D721Med (cell line): ENCODE measurements at regions not wholly inside any gene's neighbourhood (a gene's known extent, or its start where the extent isn't known, plus 50 kb on each side); places are given as distances from the start of the nearest gene placed in this dataset.
"Not testable (repeated sequence)": the region's sequence is repeated elsewhere in the genome, so short reads cannot be mapped to it uniquely, and the experiment has no call there.

Experiments
- DNase-seq: peaks from one replicate; pipeline ENCODE4 v3.0.0; 2011; ENCODE audit warnings: low spot score; ENCODE audit not compliant: insufficient read length
- FAIRE-seq: peaks from 2 replicates; lab custom pipeline; 2011; peaks lifted over from hg19 to GRCh38; lab: Jason Lieb, UNC
- TF ChIP-seq, protein P1 (sequence below): IDR thresholded peaks from 2 replicates; pipeline ENCODE4 v1.5.1; 2012; ENCODE audit warnings: mild to moderate bottlenecking, control low read depth; ENCODE audit not compliant: insufficient read depth; ENCODE audit errors: missing control alignments

DNA sequence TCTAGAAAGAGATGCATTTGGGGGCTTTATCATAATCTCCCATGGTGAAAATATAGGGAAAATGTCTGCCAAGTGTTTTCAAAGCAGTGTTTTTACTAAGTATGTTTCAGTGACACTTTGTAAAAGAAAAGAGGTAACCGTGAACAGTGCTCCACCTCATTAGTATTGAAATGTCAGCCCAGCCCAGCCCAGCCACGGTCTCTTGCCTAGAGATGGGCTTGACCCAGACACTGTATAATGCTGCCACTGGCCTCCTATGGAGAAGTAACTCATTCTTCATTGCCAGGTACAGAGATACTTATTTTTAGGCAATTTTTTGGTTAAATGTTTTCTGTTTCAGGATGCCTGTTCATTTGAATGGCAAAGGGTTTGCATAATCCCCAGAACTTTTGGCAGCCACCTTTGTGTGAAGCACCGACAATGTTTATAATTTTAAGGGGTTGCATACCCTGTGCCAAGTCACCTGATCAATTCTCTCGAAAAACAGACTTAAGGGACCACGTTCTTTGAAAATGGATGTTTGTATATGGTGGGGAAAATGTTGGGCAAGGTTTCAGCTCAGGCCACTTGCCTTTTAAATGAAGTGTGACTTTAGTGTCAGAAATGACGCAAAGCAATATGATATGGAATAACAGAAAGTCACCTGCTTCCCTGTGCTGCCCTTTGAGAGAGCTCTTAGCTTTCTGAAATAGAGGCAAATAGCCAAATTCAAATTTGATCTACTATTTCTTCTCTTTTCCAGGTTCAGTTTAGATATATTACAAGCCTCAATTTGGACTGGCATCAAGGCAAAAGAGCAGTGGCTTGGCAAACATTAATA lies 314.5 kb upstream of the RGPD4 start:
- TF ChIP-seq, protein P1, sequence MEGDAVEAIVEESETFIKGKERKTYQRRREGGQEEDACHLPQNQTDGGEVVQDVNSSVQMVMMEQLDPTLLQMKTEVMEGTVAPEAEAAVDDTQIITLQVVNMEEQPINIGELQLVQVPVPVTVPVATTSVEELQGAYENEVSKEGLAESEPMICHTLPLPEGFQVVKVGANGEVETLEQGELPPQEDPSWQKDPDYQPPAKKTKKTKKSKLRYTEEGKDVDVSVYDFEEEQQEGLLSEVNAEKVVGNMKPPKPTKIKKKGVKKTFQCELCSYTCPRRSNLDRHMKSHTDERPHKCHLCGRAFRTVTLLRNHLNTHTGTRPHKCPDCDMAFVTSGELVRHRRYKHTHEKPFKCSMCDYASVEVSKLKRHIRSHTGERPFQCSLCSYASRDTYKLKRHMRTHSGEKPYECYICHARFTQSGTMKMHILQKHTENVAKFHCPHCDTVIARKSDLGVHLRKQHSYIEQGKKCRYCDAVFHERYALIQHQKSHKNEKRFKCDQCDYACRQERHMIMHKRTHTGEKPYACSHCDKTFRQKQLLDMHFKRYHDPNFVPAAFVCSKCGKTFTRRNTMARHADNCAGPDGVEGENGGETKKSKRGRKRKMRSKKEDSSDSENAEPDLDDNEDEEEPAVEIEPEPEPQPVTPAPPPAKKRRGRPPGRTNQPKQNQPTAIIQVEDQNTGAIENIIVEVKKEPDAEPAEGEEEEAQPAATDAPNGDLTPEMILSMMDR = no peak
- DNase-seq = no peak

GRCh38 chr2:107525406-107525805 lies 301.3 kb upstream of the RGPD4 start:
- DNase-seq (no peak), FAIRE-seq (no peak)
- TF ChIP-seq, protein P1 = no peak

More for the DNA sequence above, 314.5 kb upstream of the RGPD4 start:
- FAIRE-seq = no peak

DNA sequence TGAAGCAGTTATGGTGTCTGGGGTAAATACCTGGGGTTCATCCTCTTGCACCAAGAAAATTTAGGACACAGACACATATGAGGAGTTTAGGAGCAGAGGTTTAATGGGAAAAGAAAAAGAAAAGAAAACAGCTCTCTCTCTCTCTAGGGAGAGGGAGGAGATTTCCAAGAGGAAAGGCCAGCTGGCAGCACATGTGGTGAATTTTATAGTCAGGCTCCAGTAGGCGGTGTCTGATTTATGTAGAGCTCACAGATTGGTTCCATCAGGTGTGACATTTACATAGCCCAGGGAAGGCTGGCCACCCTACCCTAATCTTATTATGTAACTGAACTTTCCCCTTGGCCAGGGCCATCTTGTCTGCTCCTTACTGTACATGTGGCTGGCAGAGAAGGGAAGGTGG lies 297.5 kb upstream of the RGPD4 start:
- DNase-seq (no peak), FAIRE-seq (peak; percentile 55)
- TF ChIP-seq, protein P1 = no peak

GRCh38 chr2:107530046-107530445 lies 296.6 kb upstream of the RGPD4 start:
- TF ChIP-seq, protein P1 = no peak
- FAIRE-seq = no peak
- DNase-seq = no peak

DNA sequence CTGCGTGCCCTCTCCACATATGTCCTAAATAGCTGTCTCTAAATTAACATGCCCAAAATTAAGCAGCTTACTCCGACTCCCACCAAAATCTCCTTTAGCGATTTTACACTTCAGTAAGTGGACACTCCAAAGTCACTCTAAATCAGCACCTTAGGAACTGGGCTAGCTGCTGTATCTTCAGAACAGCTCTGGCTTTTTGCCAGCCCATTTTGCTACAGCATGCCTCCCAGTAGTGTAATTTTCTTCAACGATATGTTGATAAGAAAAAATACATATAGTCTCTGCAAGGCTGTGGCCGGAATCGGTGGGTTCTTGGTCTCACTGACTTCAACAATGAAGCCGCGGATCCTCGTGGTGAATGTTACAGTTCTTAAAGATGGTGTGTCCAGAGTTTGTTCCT lies 291.8 kb upstream of the RGPD4 start:
- TF ChIP-seq, protein P1 = no peak
- FAIRE-seq = no peak
- DNase-seq = no peak

- FAIRE-seq, DNase-seq: not testable (repeated sequence)
Measured at GRCh38 chr2:107535905-107536689, 290.6 kb upstream of the RGPD4 start.

DNA sequence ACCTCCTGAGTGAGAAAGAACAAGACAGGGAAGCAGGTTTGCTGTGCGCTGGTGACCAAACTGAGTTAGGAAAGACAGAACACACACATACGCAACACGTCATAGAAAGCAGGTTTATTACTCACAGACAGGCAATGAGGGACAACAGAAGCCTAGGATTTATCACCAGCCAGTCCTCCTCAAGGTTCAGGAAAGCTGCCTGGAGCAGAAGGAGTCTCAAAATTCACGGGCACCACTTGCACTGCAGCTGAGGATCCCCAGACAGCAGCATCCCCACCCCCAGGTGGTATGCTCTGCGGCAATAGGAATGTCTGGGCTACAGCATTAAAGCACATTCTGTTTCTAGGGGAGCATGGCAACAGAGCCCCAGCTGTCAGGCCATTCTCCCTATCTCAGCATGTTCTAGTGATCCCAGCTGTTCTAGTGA lies 284.4 kb upstream of the RGPD4 start:
- DNase-seq (no peak), FAIRE-seq (no peak)

More for the DNA sequence above, 284.4 kb upstream of the RGPD4 start:
- TF ChIP-seq, protein P1 = no peak
